H9 (cell line): ENCODE measurements at regions not wholly inside any gene's neighbourhood (a gene's known extent, or its start where the extent isn't known, plus 50 kb on each side); places are given as distances from the start of the nearest gene placed in this dataset.
A peak's percentile ranks its signal among the peaks of the same experiment; 100 is the strongest.

ENCODE experiments used
- DNase-seq: peaks from one replicate; pipeline ENCODE4 v3.0.0-alpha.2; 2017
- H2AFZ ChIP-seq: one replicate; pipeline ENCODE4 v1.6.1; 2013; ENCODE audit warnings: mild to moderate bottlenecking, low read length, control low read depth, moderate library complexity
- H2AK5ac ChIP-seq: 2 replicates; pipeline ENCODE4 v1.6.1; 2013; ENCODE audit warnings: low read length, control low read depth, mixed read lengths; ENCODE audit not compliant: insufficient read length
- H2BK120ac ChIP-seq: one replicate; pipeline ENCODE4 v1.6.1; 2013; ENCODE audit warnings: low read depth, mild to moderate bottlenecking, low read length, control low read depth, inconsistent platforms; ENCODE audit not compliant: poor library complexity, severe bottlenecking
- H2BK12ac ChIP-seq: 2 replicates; pipeline ENCODE4 v1.6.1; 2013; ENCODE audit warnings: low read length, control low read depth, mixed read lengths, low read depth; ENCODE audit not compliant: insufficient read length
- H2BK15ac ChIP-seq: 2 replicates; pipeline ENCODE4 v1.6.1; 2013; ENCODE audit warnings: low read depth, low read length, control low read depth
- H2BK20ac ChIP-seq: one replicate; pipeline ENCODE4 v1.6.1; 2013; ENCODE audit warnings: low read depth, mild to moderate bottlenecking, low read length, control low read depth, inconsistent platforms; ENCODE audit not compliant: poor library complexity, severe bottlenecking
- H2BK5ac ChIP-seq: 2 replicates; pipeline ENCODE4 v1.6.1; 2013; ENCODE audit warnings: low read length, control low read depth, mixed read lengths; ENCODE audit not compliant: insufficient read length
- H3K14ac ChIP-seq: 2 replicates; pipeline ENCODE4 v1.6.1; 2013; ENCODE audit warnings: low read length, control low read depth; ENCODE audit not compliant: insufficient read depth
- H3K18ac ChIP-seq: 2 replicates; pipeline ENCODE4 v1.6.1; 2013; ENCODE audit warnings: low read depth, mild to moderate bottlenecking, mixed read lengths, low read length, control low read depth; ENCODE audit not compliant: insufficient read length
- H3K23ac ChIP-seq: 2 replicates; pipeline ENCODE4 v1.6.1; 2013; ENCODE audit warnings: low read length, control low read depth, mixed read lengths, low read depth; ENCODE audit not compliant: insufficient read length
- H3K23me2 ChIP-seq: 2 replicates; pipeline ENCODE4 v1.6.1; 2013; ENCODE audit warnings: low read depth, mild to moderate bottlenecking, mixed read lengths, low read length, control low read depth; ENCODE audit not compliant: insufficient read length, poor library complexity, severe bottlenecking
- H3K27ac ChIP-seq: 2 replicates; pipeline ENCODE4 v1.5.1; 2013; ENCODE audit warnings: low read length, control low read depth, mixed read lengths, low read depth; ENCODE audit not compliant: insufficient read length
- H3K27me3 ChIP-seq: 2 replicates; pipeline ENCODE4 v1.6.1; 2013; ENCODE audit warnings: low read length, control low read depth, inconsistent platforms; ENCODE audit not compliant: insufficient read depth
- H3K4ac ChIP-seq: 2 replicates; pipeline ENCODE4 v1.6.1; 2013; ENCODE audit warnings: low read depth, mild to moderate bottlenecking, control low read depth, inconsistent platforms, low read length, moderate library complexity
- H3K4me1 ChIP-seq: 2 replicates; pipeline ENCODE4 v1.6.1; 2013; ENCODE audit warnings: low read length, control low read depth, inconsistent platforms; ENCODE audit not compliant: insufficient read depth
- H3K4me2 ChIP-seq: 2 replicates; pipeline ENCODE4 v1.6.1; 2013; ENCODE audit warnings: low read length, control low read depth, mixed read lengths; ENCODE audit not compliant: insufficient read length, insufficient read depth
- H3K56ac ChIP-seq: 2 replicates; pipeline ENCODE4 v1.6.1; 2013; ENCODE audit warnings: low read depth, mild to moderate bottlenecking, mixed read lengths, low read length, control low read depth; ENCODE audit not compliant: insufficient read length
- H3K79me1 ChIP-seq: 2 replicates; pipeline ENCODE4 v1.6.1; 2013; ENCODE audit warnings: low read depth, mild to moderate bottlenecking, moderate library complexity, low read length, control low read depth, inconsistent platforms; ENCODE audit not compliant: insufficient read depth, poor library complexity, severe bottlenecking
- H3K79me2 ChIP-seq: 2 replicates; pipeline ENCODE4 v1.6.1; 2013; ENCODE audit warnings: low read length, control low read depth, inconsistent platforms; ENCODE audit not compliant: insufficient read depth
- H3K9ac ChIP-seq: 2 replicates; pipeline ENCODE4 v1.6.1; 2013; ENCODE audit warnings: low read length, control low read depth, mixed read lengths; ENCODE audit not compliant: insufficient read length; ENCODE audit errors: extremely low read depth
- H3K9me3 ChIP-seq: one replicate; pipeline ENCODE4 v1.6.1; 2013; ENCODE audit warnings: low read depth, low read length, inconsistent platforms; ENCODE audit not compliant: control insufficient read depth
- H3T11ph ChIP-seq: one replicate; pipeline ENCODE4 v1.6.1; 2013; ENCODE audit warnings: mild to moderate bottlenecking, low read length, control low read depth, inconsistent platforms
- H4K20me1 ChIP-seq: one replicate; pipeline ENCODE4 v1.6.1; 2013; ENCODE audit not compliant: control insufficient read depth, insufficient read length, insufficient read depth
- H4K5ac ChIP-seq: 2 replicates; pipeline ENCODE4 v1.6.1; 2013; ENCODE audit warnings: low read depth, mild to moderate bottlenecking, mixed read lengths, low read length, control low read depth; ENCODE audit not compliant: insufficient read length
- H4K8ac ChIP-seq: replicated peaks from 2 replicates; pipeline ENCODE4 v1.6.1; 2013; ENCODE audit warnings: low read length, control low read depth, mixed read lengths, low read depth; ENCODE audit not compliant: insufficient read length
- H4K91ac ChIP-seq: 2 replicates; pipeline ENCODE4 v1.6.1; 2013; ENCODE audit warnings: low read depth, mild to moderate bottlenecking, moderate library complexity, mixed read lengths, low read length, control low read depth; ENCODE audit not compliant: insufficient read length
- H3K27ac Mint-ChIP-seq, 3 experiments: 2 replicates in 2 of 3; 3 replicates in 1 of 3; pipeline ENCODE4 v1.8.0; 2020 to 2021; ENCODE audit warnings: mixed read lengths in 3 of 3, mild to moderate bottlenecking in 1 of 3, moderate library complexity in 1 of 3
- H3K27me3 Mint-ChIP-seq: 2 replicates; pipeline ENCODE4 v1.8.0; 2021; ENCODE audit warnings: low read depth, mild to moderate bottlenecking, moderate library complexity, mixed read lengths
- H3K36me3 Mint-ChIP-seq, 3 experiments: 2 replicates in 2 of 3; 3 replicates in 1 of 3; pipeline ENCODE4 v1.8.0; 2020 to 2021; ENCODE audit warnings: low read depth in 3 of 3, mixed read lengths in 3 of 3; ENCODE audit not compliant: insufficient read depth in 1 of 3
- H3K4me1 Mint-ChIP-seq, 2 experiments: 2 replicates each; pipeline ENCODE4 v1.8.0; 2020; ENCODE audit warnings: mixed read lengths in 2 of 2
- H3K4me3 Mint-ChIP-seq, 2 experiments: 2 replicates in 1 of 2; 3 replicates in 1 of 2; pipeline ENCODE4 v1.8.0; 2020 to 2021; ENCODE audit warnings: mild to moderate bottlenecking in 2 of 2, mixed read lengths in 2 of 2, moderate library complexity in 1 of 2
- H3K9me3 Mint-ChIP-seq, 2 experiments: 2 replicates in 1 of 2; 3 replicates in 1 of 2; pipeline ENCODE4 v1.8.0; 2020; ENCODE audit warnings: mild to moderate bottlenecking in 2 of 2, mixed read lengths in 2 of 2, moderate library complexity in 1 of 2
- CTCF ChIP-seq: fragments of 200-600 bp; sonication (generic); conservative IDR thresholded peaks from 3 replicates; pipeline ENCODE4 v1.8.0; 2021; ENCODE audit warnings: antibody characterized with exemption, mild to moderate bottlenecking
- WGBS: extraction: QIAGEN DNeasy Blood & Tissue Kit; methylation state at CpG from one replicate; pipeline ENCODE4 v1.1.7; 2013; ENCODE audit warnings: missing lambda C conversion rate, low lambda C conversion rate, mixed read lengths; ENCODE audit not compliant: insufficient read length; ENCODE audit errors: extremely low coverage; 5-methylcytosine and 5-hydroxymethylcytosine counted together

- DNase-seq = peak; percentile 57
- Histone ChIP-seq H4K8ac (no peak overlapping the region), H3K27ac (no peak overlapping the region), H3K56ac (no peak overlapping the region), H4K20me1 (no peaks in the 10 kb centered on the region), H3K79me1 (no peaks in the 10 kb centered on the region), H3K9me3 (no peaks in the 10 kb centered on the region), H2BK5ac (no peak overlapping the region), H3K4me1 (no peaks in the 10 kb centered on the region), H3T11ph (no peak overlapping the region), H2BK15ac (no peak overlapping the region), H3K18ac (no peak overlapping the region), H4K91ac (no peak overlapping the region), H2AK5ac (no peak overlapping the region), H3K9ac (no peak overlapping the region), H3K4ac (no peak overlapping the region), H3K27me3 (no peaks in the 10 kb centered on the region), H3K23ac (no peak overlapping the region), H2BK120ac (no peak overlapping the region), H2BK20ac (no peak overlapping the region), H4K5ac (no peak overlapping the region), H3K23me2 (no peaks in the 10 kb centered on the region), H3K14ac (no peak overlapping the region), H2BK12ac (no peak overlapping the region), H3K4me2 (no peak overlapping the region), H2AFZ (no peak overlapping the region), H3K79me2 (no peaks in the 10 kb centered on the region)
- H3K4me1 Mint-ChIP-seq = peaks cover 8 to 12% of the 10 kb centered on the region in 2 experiments
- H3K4me3 Mint-ChIP-seq = no peak overlapping the region
- no peak overlapping the region for H3K27ac Mint-ChIP-seq
- TF ChIP-seq CTCF = no peak
- peaks cover under 1 to 5% of the 10 kb centered on the region in 2 experiments; a peak in 3 of 5 replicates for H3K9me3 Mint-ChIP-seq
- peaks cover 0 to under 1% (median 0%) of the 10 kb centered on the region in 3 experiments; a peak in 1 of 7 replicates for H3K36me3 Mint-ChIP-seq
- no peaks in the 10 kb centered on the region for H3K27me3 Mint-ChIP-seq
- no CpG with 5 or more reads among the region's 7 CpGs for WGBS
Observed at GRCh38 chr1:214727274-214727673, 124.3 kb downstream of the CENPF start.
